Thoracic aorta (tissue), 2 donors: ENCODE measurements at regions not wholly inside any gene's neighbourhood (a gene's known extent, or its start where the extent isn't known, plus 50 kb on each side); places are given as distances from the start of the nearest gene placed in this dataset.

ENCODE experiments used
- ATAC-seq: fragments of 150-250 bp; one replicate; pipeline ENCODE4 v1.8.0; 2017; ENCODE audit warnings: low read depth; ENCODE audit not compliant: insufficient number of reproducible peaks, low FRiP score
- DNase-seq: peaks from one replicate; pipeline ENCODE4 v3.0.0-alpha.2; 2020; ENCODE audit warnings: low spot score
- H3K27ac ChIP-seq, 2 donors: fragments of 200-600 bp; sonication (generic); 1 replicate in 1 of 2; 2 replicates in 1 of 2; pipeline ENCODE4 v1.5.1; 2016; ENCODE audit warnings: mild to moderate bottlenecking in 2 of 2, moderate library complexity in 2 of 2
- H3K27me3 ChIP-seq: fragments of 200-600 bp; sonication (generic); replicated peaks from 2 replicates; pipeline ENCODE4 v1.6.0; 2016; ENCODE audit warnings: mild to moderate bottlenecking; ENCODE audit not compliant: insufficient read depth
- H3K36me3 ChIP-seq: fragments of 200-600 bp; sonication (generic); one replicate; pipeline ENCODE4 v1.5.1; 2016
- H3K4me1 ChIP-seq, 2 donors: fragments of 200-600 bp; sonication (generic); 1 replicate in 1 of 2; 2 replicates in 1 of 2; pipeline versions ENCODE4 v1.5.1 to v1.6.0; 2016; ENCODE audit warnings: low read depth in 2 of 2, mild to moderate bottlenecking in 1 of 2; ENCODE audit not compliant: control insufficient read depth in 1 of 2
- H3K4me3 ChIP-seq: fragments of 200-600 bp; sonication (generic); 2 replicates; pipeline ENCODE4 v1.5.1; 2016; ENCODE audit warnings: mild to moderate bottlenecking
- H3K9me3 ChIP-seq: fragments of 200-600 bp; sonication (generic); 2 replicates; pipeline ENCODE4 v1.5.1; 2016
- CTCF ChIP-seq: fragments of 200-600 bp; sonication (generic); IDR thresholded peaks from one replicate; pipeline ENCODE4 v1.5.1; 2019; ENCODE audit warnings: antibody characterized with exemption

DNA sequence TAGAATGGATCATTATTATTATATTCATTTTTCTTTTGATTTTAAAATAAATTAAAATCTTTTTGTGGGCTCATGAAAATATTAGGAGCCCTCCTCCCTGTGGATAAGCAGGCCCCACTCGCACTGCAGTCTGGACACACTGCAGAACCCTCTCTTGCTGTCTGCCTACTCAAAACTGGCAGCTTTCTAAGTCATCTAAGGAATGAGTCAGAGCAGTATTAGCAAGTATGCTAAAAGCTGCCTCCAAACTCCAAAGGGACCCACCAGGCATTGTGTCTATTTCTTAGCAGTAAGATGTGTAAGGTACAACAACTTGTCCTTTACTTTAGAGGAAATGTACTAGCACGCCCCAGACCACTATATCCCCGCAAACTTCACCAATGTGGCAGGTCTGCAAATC lies 108.8 kb downstream of the SYF2 start:
- Histone ChIP-seq H3K27me3 (no peaks in the 10 kb centered on the region), H3K36me3 (no peaks in the 10 kb centered on the region), H3K9me3 (no peaks in the 10 kb centered on the region), H3K27ac (no peak overlapping the region), H3K4me3 (no peak overlapping the region), H3K4me1 (no peaks in the 10 kb centered on the region)
- no peak for ATAC-seq
- TF ChIP-seq CTCF: no peak
- no peak for DNase-seq

GRCh38 chr1:25122747-25123146 lies 109.6 kb downstream of the SYF2 start:
- ATAC-seq: no peak
- no peak for DNase-seq
- Histone ChIP-seq H3K27ac (no peak overlapping the region), H3K27me3 (no peaks in the 10 kb centered on the region), H3K4me3 (no peak overlapping the region), H3K9me3 (no peaks in the 10 kb centered on the region), H3K36me3 (no peaks in the 10 kb centered on the region), H3K4me1 (no peaks in the 10 kb centered on the region)
- TF ChIP-seq CTCF: no peak

DNA sequence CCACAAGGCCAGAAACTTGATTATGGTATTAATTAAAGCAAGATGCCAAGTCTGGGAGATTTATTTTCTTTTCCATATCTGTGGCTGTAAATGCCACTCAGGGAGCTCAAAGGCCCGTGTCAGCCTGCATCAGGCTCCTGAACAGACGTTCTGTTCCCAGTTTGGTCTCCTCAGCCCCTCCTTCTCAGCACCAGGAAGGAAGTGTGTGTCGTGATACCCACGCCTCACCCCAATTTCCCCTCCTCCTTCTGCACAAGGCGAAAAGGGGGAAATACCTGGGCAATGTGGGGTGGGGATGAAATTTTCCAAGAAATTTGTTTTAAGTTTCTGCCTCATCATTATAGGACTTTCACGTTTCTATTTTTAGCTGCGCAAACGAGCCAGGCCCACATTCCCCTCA lies 112.0 kb downstream of the SYF2 start:
- ATAC-seq: no peak

DNA sequence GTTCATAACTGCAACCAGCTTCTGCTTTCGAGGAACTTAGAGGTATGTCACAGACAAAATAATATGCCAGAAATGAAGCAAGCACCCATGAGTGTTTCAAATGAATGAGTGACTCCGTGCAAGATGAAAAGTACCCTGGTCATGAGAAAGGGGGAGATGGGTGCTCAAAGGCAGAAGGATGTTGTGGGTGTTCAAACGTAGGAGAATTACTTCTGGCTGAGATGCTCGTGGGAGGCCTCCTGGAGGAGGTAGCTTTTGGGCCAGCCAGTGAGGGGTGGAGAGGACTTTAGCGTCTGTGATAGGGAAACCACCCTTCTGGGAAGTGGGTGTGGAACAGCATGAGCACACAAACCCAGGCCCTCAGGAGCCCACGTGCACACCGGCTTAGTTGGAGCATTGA lies 113.8 kb downstream of the SYF2 start:
- Histone ChIP-seq H3K4me3 (no peak overlapping the region), H3K27me3 (no peaks in the 10 kb centered on the region), H3K36me3 (no peaks in the 10 kb centered on the region), H3K9me3 (peaks cover 5% of the 10 kb centered on the region), H3K27ac (no peak overlapping the region), H3K4me1 (no peaks in the 10 kb centered on the region)
- DNase-seq (no peak), ATAC-seq (no peak)
- TF ChIP-seq CTCF: no peak

More for the DNA sequence above, 112.0 kb downstream of the SYF2 start:
- Histone ChIP-seq H3K27ac (no peak overlapping the region), H3K27me3 (no peaks in the 10 kb centered on the region), H3K4me1 (no peaks in the 10 kb centered on the region), H3K9me3 (peaks cover 5% of the 10 kb centered on the region), H3K36me3 (no peaks in the 10 kb centered on the region), H3K4me3 (no peak overlapping the region)
- no peak for TF ChIP-seq CTCF
- DNase-seq: no peak

GRCh38 chr1:25117233-25117823 lies 115.0 kb downstream of the SYF2 start:
- Histone ChIP-seq H3K27ac (no peak overlapping the region), H3K4me1 (no peaks in the 10 kb centered on the region), H3K36me3 (no peaks in the 10 kb centered on the region), H3K27me3 (no peaks in the 10 kb centered on the region), H3K4me3 (no peak overlapping the region), H3K9me3 (peaks cover 5% of the 10 kb centered on the region)
- ATAC-seq (no peak), DNase-seq (no peak)
- no peak for TF ChIP-seq CTCF
